ENCODE measurements at regions not wholly inside any gene's neighbourhood (a gene's known extent, or its start where the extent isn't known, plus 50 kb on each side); places are given as distances from the start of the nearest gene placed in this dataset.

GRCh38 chr5:96113170-96113939 lies 151.7 kb upstream of the ELL2 start:
- Histone ChIP-seq H3K9me3 (ENCODE audit: control insufficient read depth, insufficient read depth, low read length) (no peaks in the 10 kb centered on the region), H3K4me1 (ENCODE audit: control insufficient read depth, insufficient read depth, low read length) (no peaks in the 10 kb centered on the region), H3K27ac (ENCODE audit: low read length) (no peak overlapping the region), H3K27me3 (ENCODE audit: control insufficient read depth, insufficient read depth, low read length) (no peaks in the 10 kb centered on the region), H3K4me3 (ENCODE audit: low read length) (no peak overlapping the region), H3K36me3 (ENCODE audit: control insufficient read depth, insufficient read depth, low read length) (no peaks in the 10 kb centered on the region)
- H3K4me3 Mint-ChIP-seq, result no peak overlapping the region
- DNase-seq (no peak), ATAC-seq (no peak)
- intact Hi-C loops (cut with micrococcal nuclease), result no loop called here
- H3K36me3 Mint-ChIP-seq, result no peaks in the 10 kb centered on the region
- H3K27ac Mint-ChIP-seq, result no peak overlapping the region
- no peak for TF ChIP-seq CTCF (IDR thresholded peaks at IDR 0.05)
- peaks cover 0 to 2% of the 10 kb centered on the region in 2 donors for H3K27me3 Mint-ChIP-seq (ENCODE audit: low read depth in 2 of 2)
- H3K4me1 Mint-ChIP-seq, result no peaks in the 10 kb centered on the region
- 100% methylated on average over 1 of the region's 2 CpGs for WGBS (ENCODE audit: insufficient coverage)
- no peaks in the 10 kb centered on the region for H3K9me3 Mint-ChIP-seq

GRCh38 chr5:96112703-96113102 lies 151.1 kb upstream of the ELL2 start:
- intact Hi-C loops (cut with micrococcal nuclease), result no loop called here

GRCh38 chr5:96112123-96112670 lies 150.5 kb upstream of the ELL2 start:
- no peaks in the 10 kb centered on the region for H3K4me1 Mint-ChIP-seq
- no peaks in the 10 kb centered on the region for H3K9me3 Mint-ChIP-seq
- Histone ChIP-seq H3K9me3 (ENCODE audit: control insufficient read depth, insufficient read depth, low read length) (no peaks in the 10 kb centered on the region), H3K27ac (ENCODE audit: low read length) (no peak overlapping the region), H3K4me3 (ENCODE audit: low read length) (no peak overlapping the region), H3K36me3 (ENCODE audit: control insufficient read depth, insufficient read depth, low read length) (no peaks in the 10 kb centered on the region), H3K4me1 (ENCODE audit: control insufficient read depth, insufficient read depth, low read length) (no peaks in the 10 kb centered on the region), H3K27me3 (ENCODE audit: control insufficient read depth, insufficient read depth, low read length) (no peaks in the 10 kb centered on the region)
- no peak overlapping the region for H3K4me3 Mint-ChIP-seq
- DNase-seq, result no peak
- ATAC-seq, result no peak
- no CpG with 5 or more reads among the region's 1 CpG for WGBS (ENCODE audit: insufficient coverage)
- no peak for TF ChIP-seq CTCF (IDR thresholded peaks at IDR 0.05)
- H3K27ac Mint-ChIP-seq, result no peak overlapping the region
- H3K27me3 Mint-ChIP-seq (ENCODE audit: low read depth in 2 of 2), result peaks cover 0 to 2% of the 10 kb centered on the region in 2 donors
- intact Hi-C loops (cut with micrococcal nuclease), result no loop called here
- no peaks in the 10 kb centered on the region for H3K36me3 Mint-ChIP-seq

More at GRCh38 chr5:96112703-96113102, 151.1 kb upstream of the ELL2 start:
- Histone ChIP-seq H3K27me3 (ENCODE audit: control insufficient read depth, insufficient read depth, low read length) (no peaks in the 10 kb centered on the region), H3K27ac (ENCODE audit: low read length) (no peak overlapping the region), H3K4me3 (ENCODE audit: low read length) (no peak overlapping the region), H3K36me3 (ENCODE audit: control insufficient read depth, insufficient read depth, low read length) (no peaks in the 10 kb centered on the region), H3K9me3 (ENCODE audit: control insufficient read depth, insufficient read depth, low read length) (no peaks in the 10 kb centered on the region), H3K4me1 (ENCODE audit: control insufficient read depth, insufficient read depth, low read length) (no peaks in the 10 kb centered on the region)
- no peak for DNase-seq
- Mint-ChIP-seq H3K27me3 (ENCODE audit: low read depth in 2 of 2) (peaks cover 0 to 2% of the 10 kb centered on the region in 2 donors), H3K9me3 (no peaks in the 10 kb centered on the region), H3K4me1 (no peaks in the 10 kb centered on the region), H3K36me3 (no peaks in the 10 kb centered on the region), H3K4me3 (no peak overlapping the region), H3K27ac (no peak overlapping the region)
- TF ChIP-seq CTCF (IDR thresholded peaks at IDR 0.05), result no peak
- WGBS (ENCODE audit: insufficient coverage), result no CpG with 5 or more reads among the region's 2 CpGs
- ATAC-seq, result no peak

All from natural killer cell (primary cell).